ENCODE measurements at regions not wholly inside any gene's neighbourhood (a gene's known extent, or its start where the extent isn't known, plus 50 kb on each side); places are given as distances from the start of the nearest gene placed in this dataset.

DNA sequence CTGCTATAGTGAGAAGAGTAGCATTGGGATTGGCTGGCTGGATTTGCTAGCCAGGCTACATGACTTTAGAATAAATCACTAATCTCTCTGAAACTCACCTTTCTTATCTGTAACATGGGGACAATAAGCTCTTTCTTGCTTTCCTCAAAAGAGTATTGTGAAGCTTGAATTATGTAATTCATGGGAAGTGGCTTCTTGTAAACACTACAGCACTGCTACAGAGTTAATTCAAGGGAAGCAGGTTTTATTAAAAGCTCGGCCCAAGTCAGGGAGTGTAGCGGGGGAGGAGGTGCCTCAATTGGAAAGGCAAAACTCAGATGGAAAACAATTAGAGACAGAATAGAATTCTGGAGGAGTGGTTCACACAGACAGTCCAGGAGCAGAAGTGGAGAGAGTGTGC, 100.9 kb upstream of the CELF4 start:
- Histone ChIP-seq H3K4me1 (ENCODE audit: control insufficient read depth in 2 of 3, insufficient read depth in 2 of 3, low read depth in 1 of 3, low read length in 3 of 3) (no peaks in the 10 kb centered on the region), H3K27me3 (ENCODE audit: control insufficient read depth, insufficient read depth, low read length) (no peaks in the 10 kb centered on the region), H3K9ac (ENCODE audit: low read length in 3 of 3) (no peak overlapping the region), H3K4me3 (ENCODE audit: low read length in 3 of 3) (no peak overlapping the region), H3K36me3 (ENCODE audit: control insufficient read depth in 2 of 3, insufficient read depth in 3 of 3, low read length in 3 of 3) (no peaks in the 10 kb centered on the region), H3K27ac (ENCODE audit: low read depth in 2 of 2, low read length in 2 of 2) (no peak overlapping the region), H3K9me3 (ENCODE audit: control insufficient read depth in 2 of 3, insufficient read depth in 1 of 3, low read length in 3 of 3) (no peaks in the 10 kb centered on the region)
- intact Hi-C loops (cut with DNase I): no loop called here
- no peak for FAIRE-seq
- DNase-seq: peak in 1 of 5 donors; percentile 18
- TF ChIP-seq, protein P1, sequence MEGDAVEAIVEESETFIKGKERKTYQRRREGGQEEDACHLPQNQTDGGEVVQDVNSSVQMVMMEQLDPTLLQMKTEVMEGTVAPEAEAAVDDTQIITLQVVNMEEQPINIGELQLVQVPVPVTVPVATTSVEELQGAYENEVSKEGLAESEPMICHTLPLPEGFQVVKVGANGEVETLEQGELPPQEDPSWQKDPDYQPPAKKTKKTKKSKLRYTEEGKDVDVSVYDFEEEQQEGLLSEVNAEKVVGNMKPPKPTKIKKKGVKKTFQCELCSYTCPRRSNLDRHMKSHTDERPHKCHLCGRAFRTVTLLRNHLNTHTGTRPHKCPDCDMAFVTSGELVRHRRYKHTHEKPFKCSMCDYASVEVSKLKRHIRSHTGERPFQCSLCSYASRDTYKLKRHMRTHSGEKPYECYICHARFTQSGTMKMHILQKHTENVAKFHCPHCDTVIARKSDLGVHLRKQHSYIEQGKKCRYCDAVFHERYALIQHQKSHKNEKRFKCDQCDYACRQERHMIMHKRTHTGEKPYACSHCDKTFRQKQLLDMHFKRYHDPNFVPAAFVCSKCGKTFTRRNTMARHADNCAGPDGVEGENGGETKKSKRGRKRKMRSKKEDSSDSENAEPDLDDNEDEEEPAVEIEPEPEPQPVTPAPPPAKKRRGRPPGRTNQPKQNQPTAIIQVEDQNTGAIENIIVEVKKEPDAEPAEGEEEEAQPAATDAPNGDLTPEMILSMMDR (IDR thresholded peaks at IDR 0.05; ENCODE audit: borderline replicate concordance, extremely low read depth, insufficient read depth): no peak

DNA sequence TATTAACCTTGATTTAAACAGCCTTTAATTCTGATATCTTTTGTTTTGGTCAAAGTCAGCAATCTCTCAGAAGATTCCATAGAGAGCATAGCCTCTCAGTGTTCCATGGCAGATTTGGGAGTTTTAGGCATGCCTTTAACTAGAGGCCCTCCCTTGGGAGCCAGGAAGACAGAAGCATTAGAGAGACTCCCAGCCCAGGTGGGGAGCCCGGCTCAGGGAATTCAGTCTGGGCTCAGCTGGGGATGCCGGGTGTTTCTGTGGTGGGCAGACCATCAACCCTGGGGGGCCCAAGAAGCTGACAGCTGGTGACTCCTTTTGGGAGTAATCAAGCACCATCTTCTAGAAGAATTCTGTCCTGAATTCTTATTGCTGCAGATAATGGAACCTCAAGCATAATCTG, 99.7 kb upstream of the CELF4 start:
- intact Hi-C loops (cut with DNase I): no loop called here
- Histone ChIP-seq H3K36me3 (ENCODE audit: control insufficient read depth in 2 of 3, insufficient read depth in 3 of 3, low read length in 3 of 3) (no peaks in the 10 kb centered on the region), H3K9me3 (ENCODE audit: control insufficient read depth in 2 of 3, insufficient read depth in 1 of 3, low read length in 3 of 3) (no peaks in the 10 kb centered on the region), H3K9ac (ENCODE audit: low read length in 3 of 3) (no peak overlapping the region), H3K4me3 (ENCODE audit: low read length in 3 of 3) (no peak overlapping the region), H3K4me1 (ENCODE audit: control insufficient read depth in 2 of 3, insufficient read depth in 2 of 3, low read depth in 1 of 3, low read length in 3 of 3) (no peaks in the 10 kb centered on the region), H3K27me3 (ENCODE audit: control insufficient read depth, insufficient read depth, low read length) (no peaks in the 10 kb centered on the region), H3K27ac (ENCODE audit: low read depth in 2 of 2, low read length in 2 of 2) (no peak overlapping the region)
- DNase-seq (no peak), FAIRE-seq (no peak)
- TF ChIP-seq, protein P1 (IDR thresholded peaks at IDR 0.05; ENCODE audit: borderline replicate concordance, extremely low read depth, insufficient read depth): no peak

DNA sequence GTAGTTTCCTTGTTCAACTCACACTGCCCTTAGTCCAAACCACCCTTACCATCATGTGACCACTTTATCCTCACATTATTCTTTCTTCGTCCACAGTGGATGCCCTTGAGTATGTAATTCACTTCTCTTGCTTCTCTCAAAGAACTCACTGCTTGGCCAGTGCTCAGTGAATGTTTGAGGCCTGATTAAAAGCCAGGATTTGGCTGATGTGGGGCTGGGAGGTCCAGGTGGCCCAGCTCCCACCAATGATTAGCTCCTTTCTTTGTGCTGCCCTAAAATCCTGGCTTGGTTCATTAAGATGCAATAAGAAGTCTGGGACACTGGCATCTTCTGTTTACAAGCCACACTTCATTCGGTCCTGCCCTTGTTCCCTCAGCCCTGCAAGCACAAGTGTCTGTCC, 97.8 kb upstream of the CELF4 start:
- Histone ChIP-seq H3K27me3 (ENCODE audit: control insufficient read depth, insufficient read depth, low read length) (no peaks in the 10 kb centered on the region), H3K9ac (ENCODE audit: low read length in 3 of 3) (no peak overlapping the region), H3K4me3 (ENCODE audit: low read length in 3 of 3) (no peak overlapping the region), H3K27ac (ENCODE audit: low read depth in 2 of 2, low read length in 2 of 2) (no peak overlapping the region), H3K9me3 (ENCODE audit: control insufficient read depth in 2 of 3, insufficient read depth in 1 of 3, low read length in 3 of 3) (no peaks in the 10 kb centered on the region), H3K4me1 (ENCODE audit: control insufficient read depth in 2 of 3, insufficient read depth in 2 of 3, low read depth in 1 of 3, low read length in 3 of 3) (no peaks in the 10 kb centered on the region), H3K36me3 (ENCODE audit: control insufficient read depth in 2 of 3, insufficient read depth in 3 of 3, low read length in 3 of 3) (no peaks in the 10 kb centered on the region)
- TF ChIP-seq, protein P1 (IDR thresholded peaks at IDR 0.05; ENCODE audit: borderline replicate concordance, extremely low read depth, insufficient read depth): no peak
- intact Hi-C loops (cut with DNase I): no loop called here
- DNase-seq (no peak), FAIRE-seq (no peak)
